H1 (cell line): ENCODE measurements at regions not wholly inside any gene's neighbourhood (a gene's known extent, or its start where the extent isn't known, plus 50 kb on each side); places are given as distances from the start of the nearest gene placed in this dataset.

ENCODE experiments used
- EZH2 ChIP-seq: fragments of 200-600 bp; sonication (generic); IDR thresholded peaks from 2 replicates; pipeline ENCODE4 v1.7.1; 2012; ENCODE audit warnings: low read depth, mild to moderate bottlenecking, moderate library complexity, low read length, inconsistent platforms; ENCODE audit not compliant: severe bottlenecking
- JUN ChIP-seq: IDR thresholded peaks from 2 replicates; pipeline ENCODE4 v1.6.1; 2011; ENCODE audit warnings: low read depth, mild to moderate bottlenecking, improper control_type of control experiment, low read length
- MAFK ChIP-seq: IDR thresholded peaks from 2 replicates; pipeline ENCODE4 v1.6.1; 2012; ENCODE audit warnings: low read depth, mild to moderate bottlenecking, improper control_type of control experiment, low read length
- POLR2AphosphoS5 ChIP-seq: IDR thresholded peaks from 2 replicates; pipeline ENCODE4 v1.6.1; 2011; ENCODE audit warnings: low read depth, low read length
- RNF2 ChIP-seq: fragments of 200-900, 300-1000 bp; sonication (generic); IDR thresholded peaks from 2 replicates; pipeline ENCODE4 v1.7.1; 2016; ENCODE audit warnings: borderline replicate concordance, low read depth, mild to moderate bottlenecking, antibody characterized with exemption, low read length; ENCODE audit not compliant: poor library complexity, severe bottlenecking; ENCODE audit errors: missing control alignments
- TCF12 ChIP-seq: IDR thresholded peaks from 2 replicates; pipeline ENCODE4 v1.6.1; 2011; ENCODE audit warnings: low read depth, mild to moderate bottlenecking, low read length
- TF ChIP-seq, protein P1 (sequence below): fragments of 300-600 bp; sonication (generic); IDR thresholded peaks from 2 replicates; pipeline ENCODE4 v1.7.1; 2012; ENCODE audit warnings: low read length, moderate library complexity, mild to moderate bottlenecking, inconsistent platforms; ENCODE audit not compliant: insufficient replicate concordance
- TF ChIP-seq, protein P2 (sequence below), 3 experiments: IDR thresholded peaks; 1 replicate in 2 of 3; 2 replicates in 1 of 3; pipeline versions ENCODE4 v1.5.1 to v1.6.1; 2011; ENCODE audit warnings: low read length in 3 of 3, mild to moderate bottlenecking in 3 of 3, inconsistent platforms in 2 of 3, low read depth in 1 of 3, moderate library complexity in 1 of 3; ENCODE audit not compliant: insufficient read depth in 1 of 3; ENCODE audit errors: control extremely low read depth in 1 of 3

DNA sequence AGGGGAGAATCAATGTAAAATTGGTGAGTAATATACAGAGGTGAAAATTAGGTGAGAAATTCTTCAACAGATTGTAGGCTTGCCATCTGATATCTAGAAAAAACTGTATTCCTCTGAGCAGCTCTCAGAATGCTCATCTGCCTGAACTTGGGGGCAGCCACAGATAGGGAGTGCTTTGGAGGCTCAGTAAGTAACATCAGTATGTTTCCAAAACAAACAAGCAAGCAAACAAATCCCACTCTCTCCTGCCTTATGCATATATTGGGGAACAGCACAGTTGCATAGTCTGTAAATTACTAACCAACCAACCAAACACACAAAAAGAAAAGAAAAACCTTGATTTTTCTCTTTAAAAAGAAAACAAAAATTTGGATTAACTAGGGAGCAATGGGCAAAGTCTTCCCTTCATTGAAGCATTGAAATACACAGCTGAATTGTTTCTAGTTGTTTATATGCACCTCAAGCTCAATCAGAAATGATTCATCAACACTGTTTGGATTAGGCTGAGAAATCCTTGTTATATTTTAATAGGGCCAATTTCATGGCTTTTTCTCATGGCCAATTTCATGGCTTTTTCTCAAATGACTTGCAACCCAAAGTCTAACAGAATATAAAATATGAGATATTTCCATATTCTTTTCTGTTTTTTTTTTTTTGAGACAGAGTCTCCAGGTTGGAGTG lies 50.1 kb upstream of the DEK start (continued):
- TF ChIP-seq, protein P1, sequence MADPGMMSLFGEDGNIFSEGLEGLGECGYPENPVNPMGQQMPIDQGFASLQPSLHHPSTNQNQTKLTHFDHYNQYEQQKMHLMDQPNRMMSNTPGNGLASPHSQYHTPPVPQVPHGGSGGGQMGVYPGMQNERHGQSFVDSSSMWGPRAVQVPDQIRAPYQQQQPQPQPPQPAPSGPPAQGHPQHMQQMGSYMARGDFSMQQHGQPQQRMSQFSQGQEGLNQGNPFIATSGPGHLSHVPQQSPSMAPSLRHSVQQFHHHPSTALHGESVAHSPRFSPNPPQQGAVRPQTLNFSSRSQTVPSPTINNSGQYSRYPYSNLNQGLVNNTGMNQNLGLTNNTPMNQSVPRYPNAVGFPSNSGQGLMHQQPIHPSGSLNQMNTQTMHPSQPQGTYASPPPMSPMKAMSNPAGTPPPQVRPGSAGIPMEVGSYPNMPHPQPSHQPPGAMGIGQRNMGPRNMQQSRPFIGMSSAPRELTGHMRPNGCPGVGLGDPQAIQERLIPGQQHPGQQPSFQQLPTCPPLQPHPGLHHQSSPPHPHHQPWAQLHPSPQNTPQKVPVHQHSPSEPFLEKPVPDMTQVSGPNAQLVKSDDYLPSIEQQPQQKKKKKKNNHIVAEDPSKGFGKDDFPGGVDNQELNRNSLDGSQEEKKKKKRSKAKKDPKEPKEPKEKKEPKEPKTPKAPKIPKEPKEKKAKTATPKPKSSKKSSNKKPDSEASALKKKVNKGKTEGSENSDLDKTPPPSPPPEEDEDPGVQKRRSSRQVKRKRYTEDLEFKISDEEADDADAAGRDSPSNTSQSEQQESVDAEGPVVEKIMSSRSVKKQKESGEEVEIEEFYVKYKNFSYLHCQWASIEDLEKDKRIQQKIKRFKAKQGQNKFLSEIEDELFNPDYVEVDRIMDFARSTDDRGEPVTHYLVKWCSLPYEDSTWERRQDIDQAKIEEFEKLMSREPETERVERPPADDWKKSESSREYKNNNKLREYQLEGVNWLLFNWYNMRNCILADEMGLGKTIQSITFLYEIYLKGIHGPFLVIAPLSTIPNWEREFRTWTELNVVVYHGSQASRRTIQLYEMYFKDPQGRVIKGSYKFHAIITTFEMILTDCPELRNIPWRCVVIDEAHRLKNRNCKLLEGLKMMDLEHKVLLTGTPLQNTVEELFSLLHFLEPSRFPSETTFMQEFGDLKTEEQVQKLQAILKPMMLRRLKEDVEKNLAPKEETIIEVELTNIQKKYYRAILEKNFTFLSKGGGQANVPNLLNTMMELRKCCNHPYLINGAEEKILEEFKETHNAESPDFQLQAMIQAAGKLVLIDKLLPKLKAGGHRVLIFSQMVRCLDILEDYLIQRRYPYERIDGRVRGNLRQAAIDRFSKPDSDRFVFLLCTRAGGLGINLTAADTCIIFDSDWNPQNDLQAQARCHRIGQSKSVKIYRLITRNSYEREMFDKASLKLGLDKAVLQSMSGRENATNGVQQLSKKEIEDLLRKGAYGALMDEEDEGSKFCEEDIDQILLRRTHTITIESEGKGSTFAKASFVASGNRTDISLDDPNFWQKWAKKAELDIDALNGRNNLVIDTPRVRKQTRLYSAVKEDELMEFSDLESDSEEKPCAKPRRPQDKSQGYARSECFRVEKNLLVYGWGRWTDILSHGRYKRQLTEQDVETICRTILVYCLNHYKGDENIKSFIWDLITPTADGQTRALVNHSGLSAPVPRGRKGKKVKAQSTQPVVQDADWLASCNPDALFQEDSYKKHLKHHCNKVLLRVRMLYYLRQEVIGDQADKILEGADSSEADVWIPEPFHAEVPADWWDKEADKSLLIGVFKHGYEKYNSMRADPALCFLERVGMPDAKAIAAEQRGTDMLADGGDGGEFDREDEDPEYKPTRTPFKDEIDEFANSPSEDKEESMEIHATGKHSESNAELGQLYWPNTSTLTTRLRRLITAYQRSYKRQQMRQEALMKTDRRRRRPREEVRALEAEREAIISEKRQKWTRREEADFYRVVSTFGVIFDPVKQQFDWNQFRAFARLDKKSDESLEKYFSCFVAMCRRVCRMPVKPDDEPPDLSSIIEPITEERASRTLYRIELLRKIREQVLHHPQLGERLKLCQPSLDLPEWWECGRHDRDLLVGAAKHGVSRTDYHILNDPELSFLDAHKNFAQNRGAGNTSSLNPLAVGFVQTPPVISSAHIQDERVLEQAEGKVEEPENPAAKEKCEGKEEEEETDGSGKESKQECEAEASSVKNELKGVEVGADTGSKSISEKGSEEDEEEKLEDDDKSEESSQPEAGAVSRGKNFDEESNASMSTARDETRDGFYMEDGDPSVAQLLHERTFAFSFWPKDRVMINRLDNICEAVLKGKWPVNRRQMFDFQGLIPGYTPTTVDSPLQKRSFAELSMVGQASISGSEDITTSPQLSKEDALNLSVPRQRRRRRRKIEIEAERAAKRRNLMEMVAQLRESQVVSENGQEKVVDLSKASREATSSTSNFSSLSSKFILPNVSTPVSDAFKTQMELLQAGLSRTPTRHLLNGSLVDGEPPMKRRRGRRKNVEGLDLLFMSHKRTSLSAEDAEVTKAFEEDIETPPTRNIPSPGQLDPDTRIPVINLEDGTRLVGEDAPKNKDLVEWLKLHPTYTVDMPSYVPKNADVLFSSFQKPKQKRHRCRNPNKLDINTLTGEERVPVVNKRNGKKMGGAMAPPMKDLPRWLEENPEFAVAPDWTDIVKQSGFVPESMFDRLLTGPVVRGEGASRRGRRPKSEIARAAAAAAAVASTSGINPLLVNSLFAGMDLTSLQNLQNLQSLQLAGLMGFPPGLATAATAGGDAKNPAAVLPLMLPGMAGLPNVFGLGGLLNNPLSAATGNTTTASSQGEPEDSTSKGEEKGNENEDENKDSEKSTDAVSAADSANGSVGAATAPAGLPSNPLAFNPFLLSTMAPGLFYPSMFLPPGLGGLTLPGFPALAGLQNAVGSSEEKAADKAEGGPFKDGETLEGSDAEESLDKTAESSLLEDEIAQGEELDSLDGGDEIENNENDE, result no peak
- TF ChIP-seq, protein P2, sequence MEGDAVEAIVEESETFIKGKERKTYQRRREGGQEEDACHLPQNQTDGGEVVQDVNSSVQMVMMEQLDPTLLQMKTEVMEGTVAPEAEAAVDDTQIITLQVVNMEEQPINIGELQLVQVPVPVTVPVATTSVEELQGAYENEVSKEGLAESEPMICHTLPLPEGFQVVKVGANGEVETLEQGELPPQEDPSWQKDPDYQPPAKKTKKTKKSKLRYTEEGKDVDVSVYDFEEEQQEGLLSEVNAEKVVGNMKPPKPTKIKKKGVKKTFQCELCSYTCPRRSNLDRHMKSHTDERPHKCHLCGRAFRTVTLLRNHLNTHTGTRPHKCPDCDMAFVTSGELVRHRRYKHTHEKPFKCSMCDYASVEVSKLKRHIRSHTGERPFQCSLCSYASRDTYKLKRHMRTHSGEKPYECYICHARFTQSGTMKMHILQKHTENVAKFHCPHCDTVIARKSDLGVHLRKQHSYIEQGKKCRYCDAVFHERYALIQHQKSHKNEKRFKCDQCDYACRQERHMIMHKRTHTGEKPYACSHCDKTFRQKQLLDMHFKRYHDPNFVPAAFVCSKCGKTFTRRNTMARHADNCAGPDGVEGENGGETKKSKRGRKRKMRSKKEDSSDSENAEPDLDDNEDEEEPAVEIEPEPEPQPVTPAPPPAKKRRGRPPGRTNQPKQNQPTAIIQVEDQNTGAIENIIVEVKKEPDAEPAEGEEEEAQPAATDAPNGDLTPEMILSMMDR (IDR thresholded peaks at IDR 0.05; ENCODE audit: control extremely low read depth in 1 of 3, insufficient read depth in 1 of 3, low read depth in 1 of 3, low read length in 3 of 3), result no peak
- no peak for TF ChIP-seq POLR2AphosphoS5
- no peak for TF ChIP-seq MAFK
- TF ChIP-seq TCF12, result no peak
- TF ChIP-seq RNF2, result no peak
- TF ChIP-seq EZH2, result no peak
- no peak for TF ChIP-seq JUN
